BJ (cell line): ENCODE measurements at regions not wholly inside any gene's neighbourhood (a gene's known extent, or its start where the extent isn't known, plus 50 kb on each side); places are given as distances from the start of the nearest gene placed in this dataset.

Source experiments
- CTCF ChIA-PET: fragments of 350-600 bp; formaldehyde crosslinking; extraction: SDS; loops from one replicate; lab custom pipeline; 2021; ENCODE audit warnings: antibody characterized with exemption, inconsistent platforms; lab: Yijun Ruan, JAX
- POLR2A ChIA-PET: fragments of 300-600 bp; sonication (Branson Sonifier 250); formaldehyde crosslinking; extraction: SDS; loops from one replicate; lab custom pipeline; 2021; ENCODE audit warnings: antibody characterized with exemption; lab: Charles Lee
- DNase-seq: peaks from one replicate; pipeline ENCODE4 v3.0.0-alpha.2; 2011; ENCODE audit warnings: low read depth
- H3K27me3 ChIP-seq: 2 replicates; pipeline ENCODE4 v1.6.0; 2011; ENCODE audit warnings: low read length; ENCODE audit not compliant: control insufficient read depth, insufficient read depth
- H3K36me3 ChIP-seq: 2 replicates; pipeline ENCODE4 v1.5.1; 2011; ENCODE audit warnings: low read length; ENCODE audit not compliant: control insufficient read depth, insufficient read depth
- H3K4me3 ChIP-seq: 2 replicates; pipeline ENCODE4 v1.5.1; 2011; ENCODE audit warnings: low read depth, mild to moderate bottlenecking, control low read depth, low read length
- TF ChIP-seq, protein P1 (sequence below): IDR thresholded peaks from 2 replicates; pipeline ENCODE4 v1.5.1; 2011; ENCODE audit warnings: low read depth, mild to moderate bottlenecking, control low read depth, inconsistent platforms, low read length, moderate library complexity; ENCODE audit not compliant: insufficient read depth

DNA sequence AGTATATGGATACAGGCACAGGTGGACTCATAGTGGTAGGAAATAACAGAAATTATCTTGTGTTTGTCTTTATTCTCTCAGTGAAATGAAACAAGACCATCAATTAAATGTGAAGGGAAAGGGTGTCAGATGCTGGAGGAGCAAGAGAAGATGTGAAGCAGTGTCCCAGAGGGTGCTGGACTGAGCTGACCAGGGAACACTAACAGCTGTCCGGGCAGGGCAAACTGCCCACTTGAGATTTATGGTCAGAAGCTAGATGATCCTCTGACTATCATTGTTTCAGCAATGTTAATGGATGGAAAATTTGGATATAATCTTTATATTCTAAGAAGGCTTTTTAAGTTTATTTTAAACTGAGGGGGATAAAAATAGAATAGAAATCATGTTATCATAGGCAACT lies 267.2 kb upstream of the SLC7A11 start:
- ChIA-PET CTCF (interaction anchor here (1.1 to 1.4 kb wide), 2 partner anchors 50 to 60 kb away, joined by 3 read pairs; no protein-coding TSS in a partner anchor), POLR2A (no interaction called here)
- TF ChIP-seq, protein P1, sequence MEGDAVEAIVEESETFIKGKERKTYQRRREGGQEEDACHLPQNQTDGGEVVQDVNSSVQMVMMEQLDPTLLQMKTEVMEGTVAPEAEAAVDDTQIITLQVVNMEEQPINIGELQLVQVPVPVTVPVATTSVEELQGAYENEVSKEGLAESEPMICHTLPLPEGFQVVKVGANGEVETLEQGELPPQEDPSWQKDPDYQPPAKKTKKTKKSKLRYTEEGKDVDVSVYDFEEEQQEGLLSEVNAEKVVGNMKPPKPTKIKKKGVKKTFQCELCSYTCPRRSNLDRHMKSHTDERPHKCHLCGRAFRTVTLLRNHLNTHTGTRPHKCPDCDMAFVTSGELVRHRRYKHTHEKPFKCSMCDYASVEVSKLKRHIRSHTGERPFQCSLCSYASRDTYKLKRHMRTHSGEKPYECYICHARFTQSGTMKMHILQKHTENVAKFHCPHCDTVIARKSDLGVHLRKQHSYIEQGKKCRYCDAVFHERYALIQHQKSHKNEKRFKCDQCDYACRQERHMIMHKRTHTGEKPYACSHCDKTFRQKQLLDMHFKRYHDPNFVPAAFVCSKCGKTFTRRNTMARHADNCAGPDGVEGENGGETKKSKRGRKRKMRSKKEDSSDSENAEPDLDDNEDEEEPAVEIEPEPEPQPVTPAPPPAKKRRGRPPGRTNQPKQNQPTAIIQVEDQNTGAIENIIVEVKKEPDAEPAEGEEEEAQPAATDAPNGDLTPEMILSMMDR = no peak
- DNase-seq = no peak
- Histone ChIP-seq H3K4me3 (no peak overlapping the region), H3K36me3 (no peaks in the 10 kb centered on the region), H3K27me3 (no peaks in the 10 kb centered on the region)

DNA sequence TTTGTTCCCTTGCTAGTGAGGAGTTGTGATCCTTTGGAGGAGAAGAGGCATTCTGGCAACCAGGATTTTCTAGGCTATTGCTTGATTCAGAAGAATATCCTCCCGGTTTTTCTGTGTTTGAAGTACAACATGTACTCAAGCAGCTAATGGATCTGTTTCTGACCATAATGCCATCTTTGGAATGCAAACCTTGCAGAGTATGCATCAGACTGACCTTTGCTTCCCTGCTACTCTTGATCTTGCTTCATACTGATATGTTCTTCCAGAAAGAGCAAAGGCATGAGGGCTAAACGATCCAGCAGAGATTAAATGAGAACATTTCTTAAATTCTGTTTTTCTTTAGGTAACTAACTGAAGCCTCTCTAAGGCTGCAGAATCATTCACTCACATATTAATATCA lies 265.4 kb upstream of the SLC7A11 start:
- Histone ChIP-seq H3K27me3 (no peaks in the 10 kb centered on the region), H3K36me3 (no peaks in the 10 kb centered on the region), H3K4me3 (no peak overlapping the region)
- DNase-seq = no peak
- ChIA-PET POLR2A (no interaction called here), CTCF (interaction anchor here (0.9 kb wide), 1 partner anchor 417 kb away, joined by 3 read pairs; no protein-coding TSS in a partner anchor)
- TF ChIP-seq, protein P1 = no peak

DNA sequence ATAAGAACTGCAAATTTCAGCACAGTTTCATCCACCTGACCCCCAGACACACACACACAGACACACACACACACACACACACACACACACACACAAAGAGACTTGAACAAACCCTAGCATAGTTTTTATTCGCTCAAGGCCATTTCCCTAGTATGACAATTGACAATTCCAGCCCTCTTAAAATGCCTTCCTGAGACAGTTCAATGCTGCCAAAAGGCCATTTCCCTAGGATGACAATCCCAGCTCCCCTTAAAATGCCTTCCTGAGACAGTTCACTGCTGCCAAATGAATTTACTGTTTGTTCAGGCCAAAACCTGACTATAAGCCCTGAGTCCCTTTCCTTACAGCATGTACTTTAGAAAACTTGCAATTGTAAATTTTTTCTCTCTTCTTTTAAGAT lies 259.5 kb upstream of the SLC7A11 start:
- Histone ChIP-seq H3K36me3 (no peaks in the 10 kb centered on the region), H3K4me3 (no peak overlapping the region), H3K27me3 (no peaks in the 10 kb centered on the region)
- ChIA-PET POLR2A (no interaction called here), CTCF (no interaction called here)
- TF ChIP-seq, protein P1 = no peak
- no peak for DNase-seq

DNA sequence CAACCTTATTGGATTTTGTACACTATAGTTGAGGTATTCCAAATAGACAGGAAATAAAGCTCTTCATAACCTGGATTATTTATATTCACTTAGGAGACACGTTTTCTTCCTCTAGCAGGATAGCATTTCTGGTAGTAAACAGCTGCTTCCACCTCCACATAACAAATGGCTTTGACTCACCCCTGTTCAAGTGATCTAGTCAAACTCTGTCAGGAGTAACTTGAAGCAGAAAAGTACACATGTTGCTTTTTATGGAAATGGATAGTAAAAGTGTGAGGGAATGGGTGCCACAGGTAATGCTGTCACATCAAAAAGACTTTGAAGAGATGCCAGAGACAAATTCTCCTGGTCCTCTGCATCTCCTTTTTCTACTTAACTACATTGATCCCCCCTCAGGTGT lies 258.7 kb upstream of the SLC7A11 start:
- TF ChIP-seq, protein P1 = no peak
- CTCF ChIA-PET = no interaction called here
- no peak for DNase-seq
- POLR2A ChIA-PET = no interaction called here
- H3K36me3 ChIP-seq = no peaks in the 10 kb centered on the region
- no peak overlapping the region for H3K4me3 ChIP-seq
- H3K27me3 ChIP-seq = no peaks in the 10 kb centered on the region

DNA sequence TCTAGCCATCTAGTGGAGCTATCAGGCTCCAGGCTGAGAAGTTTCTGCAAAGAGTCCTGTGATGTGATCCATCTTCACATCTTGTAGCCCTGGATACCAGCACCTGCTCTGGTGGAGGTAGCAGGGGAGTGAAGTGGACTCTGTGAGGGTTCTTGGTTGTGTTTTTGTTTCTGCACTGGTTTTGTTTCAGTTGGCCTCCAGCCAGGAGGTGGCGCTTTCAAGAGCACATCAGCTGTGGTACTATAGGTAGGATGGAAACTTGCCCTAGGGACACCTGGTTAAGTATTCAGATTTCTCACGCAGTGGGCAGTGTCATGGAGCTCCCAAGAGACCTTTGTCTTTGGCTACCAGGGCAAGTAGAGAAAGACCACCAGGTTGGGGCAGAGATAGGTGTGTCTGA lies 257.5 kb upstream of the SLC7A11 start:
- Histone ChIP-seq H3K4me3 (no peak overlapping the region), H3K36me3 (no peaks in the 10 kb centered on the region), H3K27me3 (no peaks in the 10 kb centered on the region)
- TF ChIP-seq, protein P1 = no peak
- ChIA-PET POLR2A (no interaction called here), CTCF (interaction anchor here (0.6 kb wide), 1 partner anchor 27 kb away, joined by 3 read pairs; no protein-coding TSS in a partner anchor)
- DNase-seq = no peak
